Upper lobe of right lung (tissue), 1 donor: ENCODE measurements at regions not wholly inside any gene's neighbourhood (a gene's known extent, or its start where the extent isn't known, plus 50 kb on each side); places are given as distances from the start of the nearest gene placed in this dataset.

ENCODE experiments used
- ATAC-seq: fragments of 200-7000 bp; cut with Tn5 transposase; one replicate; pipeline ENCODE4 v1.9.1; 2020; ENCODE audit warnings: mild to moderate bottlenecking, moderate library complexity
- DNase-seq: peaks from one replicate; pipeline ENCODE4 v3.0.0-alpha.2; 2020
- H3K27ac ChIP-seq: fragments of 200-600 bp; one replicate; pipeline ENCODE4 v1.8.0; 2022
- H3K27me3 ChIP-seq: fragments of 200-600 bp; one replicate; pipeline ENCODE4 v1.8.0; 2022; ENCODE audit warnings: mild to moderate bottlenecking
- H3K36me3 ChIP-seq: fragments of 200-600 bp; one replicate; pipeline ENCODE4 v1.8.0; 2022
- H3K4me1 ChIP-seq: fragments of 200-600 bp; one replicate; pipeline ENCODE4 v1.8.0; 2022
- H3K4me3 ChIP-seq: fragments of 200-600 bp; one replicate; pipeline ENCODE4 v1.8.0; 2022; ENCODE audit warnings: mild to moderate bottlenecking
- H3K9me3 ChIP-seq: fragments of 200-600 bp; one replicate; pipeline ENCODE4 v1.8.0; 2022
- CTCF ChIP-seq: fragments of 200-600 bp; IDR thresholded peaks from one replicate; pipeline ENCODE4 v1.8.0; 2022; ENCODE audit warnings: antibody characterized with exemption
- intact Hi-C: fragments of 100-400 bp; cut with DNase I; formaldehyde crosslinking; loops from one replicate; pipeline ENCODE4 v1.11.0; 2022
- donor health status: DM: no; HTN: yes; CAD: no; lungs with severe emphysema.

DNA sequence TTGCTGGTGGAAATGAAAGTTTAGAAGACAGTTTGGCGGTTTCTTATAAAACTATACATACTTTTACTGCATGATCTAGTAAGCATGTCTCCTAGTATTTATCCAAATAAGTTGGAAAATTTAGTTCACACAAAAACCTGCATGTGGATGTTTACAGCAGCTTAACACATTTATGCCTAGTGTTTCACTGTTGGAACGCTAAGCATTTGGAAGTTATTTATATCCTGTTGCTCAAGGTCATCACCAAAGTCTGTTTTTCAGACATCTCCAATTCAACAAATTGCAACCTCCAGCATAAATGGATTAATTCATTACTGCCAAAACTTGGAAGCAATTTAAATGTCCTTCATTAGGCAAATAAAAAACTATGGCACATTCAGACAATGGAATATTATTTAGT, 461.8 kb downstream of the SUCLA2 start:
- intact Hi-C loops: no loop called here
- DNase-seq: no peak
- ATAC-seq: no peak
- no peaks in the 10 kb centered on the region for H3K36me3 ChIP-seq
- H3K4me1 ChIP-seq: no peaks in the 10 kb centered on the region
- H3K9me3 ChIP-seq: no peaks in the 10 kb centered on the region
- H3K27me3 ChIP-seq: no peaks in the 10 kb centered on the region
- no peak overlapping the region for H3K4me3 ChIP-seq
- no peak for TF ChIP-seq CTCF
- H3K27ac ChIP-seq: no peak overlapping the region

- intact Hi-C loops: no loop called here
- Histone ChIP-seq H3K27me3 (no peaks in the 10 kb centered on the region), H3K36me3 (no peaks in the 10 kb centered on the region), H3K9me3 (no peaks in the 10 kb centered on the region), H3K4me3 (no peak overlapping the region), H3K4me1 (no peaks in the 10 kb centered on the region), H3K27ac (no peak overlapping the region)
- no peak for TF ChIP-seq CTCF
- ATAC-seq: no peak
- DNase-seq: no peak
These were observed 477.3 kb downstream of the SUCLA2 start for GRCh38 chr13:47523771-47524170.

GRCh38 chr13:47521890-47522487, 479.1 kb downstream of the SUCLA2 start:
- Histone ChIP-seq H3K4me1 (no peaks in the 10 kb centered on the region), H3K36me3 (no peaks in the 10 kb centered on the region), H3K27me3 (no peaks in the 10 kb centered on the region), H3K27ac (no peak overlapping the region), H3K9me3 (no peaks in the 10 kb centered on the region), H3K4me3 (no peak overlapping the region)
- ATAC-seq: no peak
- no peak for DNase-seq
- intact Hi-C loops: no loop called here
- TF ChIP-seq CTCF: no peak

DNA sequence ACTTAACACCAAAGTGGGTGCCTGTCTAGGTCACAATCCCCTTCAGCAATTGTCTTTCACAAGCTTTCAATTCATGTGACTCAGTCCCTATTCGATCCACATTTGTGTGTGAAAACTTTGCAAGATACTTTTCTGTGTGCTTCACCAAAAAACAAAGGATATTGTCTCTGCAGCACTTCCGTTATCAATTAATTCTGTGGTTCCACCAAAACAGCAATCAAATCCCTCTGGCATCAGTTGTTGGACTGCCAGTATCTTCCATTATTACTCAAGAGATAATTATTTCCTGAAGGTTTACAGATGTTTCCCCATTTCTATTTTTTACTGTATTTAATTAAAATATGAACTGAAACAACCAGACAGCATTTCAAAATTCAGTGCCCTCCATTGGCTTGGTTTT, 481.4 kb downstream of the SUCLA2 start:
- no peak for TF ChIP-seq CTCF
- no peaks in the 10 kb centered on the region for H3K27me3 ChIP-seq
- DNase-seq (no peak), ATAC-seq (no peak)
- no peaks in the 10 kb centered on the region for H3K9me3 ChIP-seq
- no peak overlapping the region for H3K27ac ChIP-seq
- no peak overlapping the region for H3K4me3 ChIP-seq
- no peaks in the 10 kb centered on the region for H3K4me1 ChIP-seq
- no peaks in the 10 kb centered on the region for H3K36me3 ChIP-seq
- intact Hi-C loops: no loop called here

DNA sequence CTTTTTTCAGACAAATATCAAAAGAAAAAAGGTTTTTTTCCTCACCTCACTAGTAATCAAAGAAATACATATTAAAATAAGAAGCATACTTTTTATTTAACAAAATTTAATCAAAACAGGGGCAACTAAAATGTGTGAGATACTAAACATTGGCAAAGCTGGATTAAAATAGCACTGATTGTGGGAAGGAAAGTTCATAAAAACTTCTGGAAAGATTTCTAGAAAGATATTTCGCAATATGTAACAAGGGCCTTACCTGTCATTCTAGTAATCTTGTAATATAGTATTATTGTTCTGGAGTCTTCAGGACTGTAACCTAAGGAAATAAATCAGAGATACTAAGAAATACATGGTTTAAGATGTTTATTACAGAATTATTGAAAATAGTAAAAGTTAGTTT, 482.5 kb downstream of the SUCLA2 start:
- Histone ChIP-seq H3K9me3 (no peaks in the 10 kb centered on the region), H3K27me3 (no peaks in the 10 kb centered on the region), H3K36me3 (no peaks in the 10 kb centered on the region), H3K27ac (no peak overlapping the region), H3K4me3 (no peak overlapping the region), H3K4me1 (no peaks in the 10 kb centered on the region)
- DNase-seq (no peak), ATAC-seq (no peak)
- intact Hi-C loops: no loop called here
- no peak for TF ChIP-seq CTCF

DNA sequence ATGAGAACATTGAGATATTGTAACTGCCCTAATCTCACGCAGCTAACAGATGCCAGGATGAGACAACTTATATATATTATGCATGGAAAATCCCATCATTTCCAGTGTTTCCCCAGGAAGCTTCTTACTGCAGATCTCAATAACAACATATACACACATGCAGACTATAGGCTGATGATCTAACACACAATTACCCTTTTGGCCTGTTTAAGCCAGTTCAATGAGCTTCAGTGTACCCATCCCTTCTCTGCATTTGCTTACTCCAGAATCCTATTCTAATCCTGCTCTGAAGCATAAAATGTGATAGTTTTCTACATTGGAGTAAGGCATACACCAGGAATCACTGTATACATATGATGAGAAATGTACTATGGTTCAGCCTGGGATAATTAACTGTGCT, 489.4 kb downstream of the SUCLA2 start:
- no peak overlapping the region for H3K4me3 ChIP-seq
- H3K27me3 ChIP-seq: no peaks in the 10 kb centered on the region
- ATAC-seq (no peak), DNase-seq (no peak)
- no peak overlapping the region for H3K27ac ChIP-seq
- H3K36me3 ChIP-seq: no peaks in the 10 kb centered on the region
- H3K9me3 ChIP-seq: no peaks in the 10 kb centered on the region
- H3K4me1 ChIP-seq: no peaks in the 10 kb centered on the region
- intact Hi-C loops: no loop called here
- TF ChIP-seq CTCF: no peak
